DOHH2 (cell line): ENCODE measurements at regions not wholly inside any gene's neighbourhood (a gene's known extent, or its start where the extent isn't known, plus 50 kb on each side); places are given as distances from the start of the nearest gene placed in this dataset.

Experiments
- CTCF ChIP-seq: fragments of 200-600 bp; sonication (generic); IDR thresholded peaks from one replicate; pipeline ENCODE4 v1.5.1; 2014; ENCODE audit warnings: antibody characterized with exemption, mild to moderate bottlenecking, low read depth, low read length; ENCODE audit not compliant: poor library complexity, severe bottlenecking
- EZH2phosphoT487 ChIP-seq: fragments of 200-600 bp; sonication (generic); IDR thresholded peaks from 2 replicates; pipeline ENCODE4 v1.6.1; 2017; ENCODE audit warnings: borderline replicate concordance, mild to moderate bottlenecking, antibody characterized with exemption, low read length, moderate library complexity, mixed read lengths

GRCh38 chr2:181203412-181203811 is 223.0 kb downstream of the UBE2E3 start:
- no peak for TF ChIP-seq CTCF
- no peak for TF ChIP-seq EZH2phosphoT487
